Stimulated activated CD8-positive, alpha-beta memory T cell treated with anti-CD3 and anti-CD28 coated beads, Interleukin-15, amount 100 ng/mL, for 4 hours (primary cell): ENCODE measurements at regions not wholly inside any gene's neighbourhood (a gene's known extent, or its start where the extent isn't known, plus 50 kb on each side); places are given as distances from the start of the nearest gene placed in this dataset.

Experiments
- DNase-seq, 2 donors: peaks; one replicate each; pipeline ENCODE4 v3.0.0-alpha.2; 2020; ENCODE audit warnings: low read depth in 2 of 2

- DNase-seq = no peak
Observed at GRCh38 chr16:11473728-11474127, 113.0 kb downstream of the LITAF start.

- no peak for DNase-seq
Observed at GRCh38 chr16:11474617-11475291, 112.0 kb downstream of the LITAF start.

- no peak for DNase-seq
Observed at GRCh38 chr16:11475896-11476630, 110.7 kb downstream of the LITAF start.

- no peak for DNase-seq
Observed at GRCh38 chr16:11476676-11477075, 110.0 kb downstream of the LITAF start.

- no peak for DNase-seq
Observed at GRCh38 chr16:11478431-11479119, 108.1 kb downstream of the LITAF start.

GRCh38 chr16:11479916-11480315, 106.8 kb downstream of the LITAF start:
- DNase-seq = no peak

- no peak for DNase-seq
Observed at GRCh38 chr16:11480634-11481033, 106.1 kb downstream of the LITAF start.

GRCh38 chr16:11481987-11482386, 104.7 kb downstream of the LITAF start:
- no peak for DNase-seq

GRCh38 chr16:11482946-11483748, 103.6 kb downstream of the LITAF start:
- DNase-seq = no peak

- DNase-seq = no peak
Observed at GRCh38 chr16:11484691-11485258, 101.9 kb downstream of the LITAF start.

GRCh38 chr16:11485676-11486075, 101.0 kb downstream of the LITAF start:
- no peak for DNase-seq

GRCh38 chr16:11487289-11487688, 99.4 kb downstream of the LITAF start:
- no peak for DNase-seq

- DNase-seq = no peak
Observed at GRCh38 chr16:11488304-11488703, 98.4 kb downstream of the LITAF start.

GRCh38 chr16:11491524-11491923, 95.2 kb downstream of the LITAF start:
- no peak for DNase-seq

- no peak for DNase-seq
Observed at GRCh38 chr16:11492808-11493530, 93.8 kb downstream of the LITAF start.

GRCh38 chr16:11493531-11493929, 93.2 kb downstream of the LITAF start:
- DNase-seq = no peak

- DNase-seq = no peak
Observed at GRCh38 chr16:11494029-11494428, 92.7 kb downstream of the LITAF start.

- no peak for DNase-seq
Observed at GRCh38 chr16:11494433-11494832, 92.3 kb downstream of the LITAF start.

GRCh38 chr16:11495066-11495407, 91.7 kb downstream of the LITAF start:
- no peak for DNase-seq
